Stimulated activated CD4-positive, alpha-beta T cell treated with anti-CD3 and anti-CD28 coated beads, Interleukin-1b, Interleukin-23, amount 100 ng/mL, for 48 hours (primary cell): ENCODE measurements at regions not wholly inside any gene's neighbourhood (a gene's known extent, or its start where the extent isn't known, plus 50 kb on each side); places are given as distances from the start of the nearest gene placed in this dataset.
"Not testable (repeated sequence)": the region's sequence is repeated elsewhere in the genome, so short reads cannot be mapped to it uniquely, and the experiment has no call there.

Experiments
- DNase-seq: peaks from one replicate; pipeline ENCODE4 v3.0.0-alpha.2; 2020

DNA sequence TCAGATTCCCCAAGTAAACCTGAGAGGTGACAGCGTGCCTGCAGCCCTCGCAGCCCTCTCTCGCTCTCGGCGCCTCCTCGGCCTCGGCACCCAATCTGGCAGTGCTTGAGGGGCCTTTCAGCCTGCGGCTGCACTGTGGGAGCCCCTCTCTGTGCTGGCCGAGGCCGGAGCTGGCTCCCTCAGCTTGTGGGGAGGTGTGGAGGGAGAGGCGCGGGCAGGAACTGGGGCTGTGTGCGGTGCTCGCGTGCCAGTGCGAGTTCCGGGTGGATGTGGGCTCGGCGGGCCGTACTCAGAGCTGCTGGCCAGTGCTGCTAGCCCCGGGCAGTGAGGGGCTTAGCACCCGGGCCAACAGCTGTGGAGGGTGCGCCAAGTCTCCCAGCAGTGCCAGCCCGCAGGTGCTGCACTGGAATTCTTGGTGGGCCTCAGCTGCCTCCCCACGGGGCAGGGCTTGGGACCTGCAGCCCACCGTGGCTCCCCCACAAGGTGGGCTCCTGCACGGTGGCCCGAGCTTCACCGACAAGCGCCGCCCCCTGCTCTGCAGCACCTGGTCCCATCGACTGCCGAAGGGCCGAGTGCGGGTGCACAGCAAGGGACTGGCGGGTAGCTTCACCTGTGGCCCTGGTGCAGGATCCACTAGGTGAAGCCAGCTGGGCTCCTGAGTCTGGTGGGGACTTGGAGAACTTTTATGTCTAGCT, 809.7 kb upstream of the ADGRB3 start:
- DNase-seq: no peak

DNA sequence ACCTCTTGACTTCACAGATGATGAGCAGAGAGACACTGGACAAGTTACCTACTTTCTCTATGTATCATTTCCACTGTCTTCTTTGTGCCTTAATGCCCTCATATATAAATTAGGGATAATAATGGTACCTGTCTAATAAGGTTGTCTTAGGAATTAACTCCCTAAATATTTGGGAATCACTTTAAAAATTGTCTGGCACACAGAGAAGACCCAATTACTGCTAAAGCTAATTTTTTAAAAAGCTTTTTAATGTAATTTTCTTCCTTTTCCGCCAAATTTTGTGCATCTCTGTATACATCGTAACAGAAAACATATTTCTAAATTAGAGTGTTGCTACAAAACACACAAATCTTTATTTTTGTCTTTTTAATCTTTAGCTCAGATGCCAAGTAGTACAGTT, 816.8 kb upstream of the ADGRB3 start:
- DNase-seq: no peak

DNA sequence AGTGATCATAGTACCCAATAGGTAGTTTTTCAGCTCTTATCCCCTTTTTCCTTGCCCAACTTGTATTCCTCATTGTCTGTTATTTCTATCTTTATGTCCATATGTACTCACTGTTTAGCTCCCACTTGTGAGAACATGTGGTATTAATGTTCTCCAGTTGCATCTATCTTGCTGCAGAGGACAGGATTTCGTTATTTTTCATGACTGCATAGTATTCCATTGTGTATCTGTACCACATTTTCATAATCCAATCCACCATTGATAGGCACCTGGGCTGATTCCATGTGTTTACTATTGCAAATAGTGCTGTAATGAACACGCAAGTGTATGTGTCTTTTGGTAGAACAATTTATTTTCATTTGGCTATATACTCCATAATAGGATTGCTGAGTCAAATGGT, 819.5 kb upstream of the ADGRB3 start:
- DNase-seq: no peak

DNA sequence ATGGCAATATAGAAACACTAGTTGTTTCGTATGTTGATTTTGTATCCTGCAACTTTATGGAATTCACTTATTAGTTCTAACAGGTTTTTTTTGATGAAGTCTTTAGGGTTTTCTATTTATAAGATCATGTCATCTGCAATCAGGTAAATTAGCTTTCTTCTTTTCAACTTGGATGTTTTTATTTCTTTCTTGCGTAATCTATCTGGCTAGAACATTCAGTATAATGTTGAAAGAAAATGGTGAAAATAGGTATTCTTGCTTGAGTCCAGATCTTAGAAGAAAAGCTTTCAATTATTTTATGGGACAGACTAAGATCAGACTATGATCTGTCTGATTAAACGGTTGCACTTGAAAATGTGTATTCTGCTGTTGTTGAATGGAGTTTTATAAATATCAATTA, 820.8 kb upstream of the ADGRB3 start:
- DNase-seq: no peak

DNA sequence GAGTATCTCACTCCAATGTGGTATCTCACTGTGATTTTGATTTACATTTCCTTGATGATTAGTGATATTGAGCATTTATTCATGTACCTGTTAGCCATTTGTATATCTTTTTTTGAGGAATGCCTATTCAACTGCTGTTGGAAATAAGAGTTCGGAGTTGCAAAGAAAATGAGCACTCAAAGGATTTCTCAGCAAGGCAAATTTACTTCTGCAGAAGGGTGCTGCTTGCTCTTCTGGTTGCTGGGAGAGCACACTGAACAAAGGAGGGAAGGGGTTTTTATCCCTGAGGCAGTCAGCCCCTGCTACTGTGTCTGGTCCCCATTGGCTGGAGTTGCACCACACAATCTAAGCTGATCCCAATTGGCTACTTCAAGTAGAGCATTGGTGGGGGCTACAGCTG, 822.4 kb upstream of the ADGRB3 start:
- no peak for DNase-seq

DNA sequence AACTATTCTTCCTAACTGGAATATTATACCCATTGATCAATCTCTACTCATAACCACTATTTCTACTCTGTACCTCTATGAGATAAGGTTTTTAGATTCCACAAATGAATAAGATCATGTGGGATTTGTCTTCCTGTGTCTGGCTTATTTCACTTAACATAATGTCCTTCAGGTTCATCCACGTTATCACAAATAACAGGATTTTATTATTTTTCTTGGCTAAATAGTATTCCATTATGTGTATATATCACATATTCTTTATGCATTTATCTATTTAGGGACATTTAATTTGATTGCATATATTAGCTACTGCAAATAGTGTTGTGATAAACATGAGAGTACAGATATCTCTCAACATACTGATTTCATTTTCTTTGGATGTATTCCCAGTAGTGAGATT, 823.0 kb upstream of the ADGRB3 start:
- no peak for DNase-seq

DNA sequence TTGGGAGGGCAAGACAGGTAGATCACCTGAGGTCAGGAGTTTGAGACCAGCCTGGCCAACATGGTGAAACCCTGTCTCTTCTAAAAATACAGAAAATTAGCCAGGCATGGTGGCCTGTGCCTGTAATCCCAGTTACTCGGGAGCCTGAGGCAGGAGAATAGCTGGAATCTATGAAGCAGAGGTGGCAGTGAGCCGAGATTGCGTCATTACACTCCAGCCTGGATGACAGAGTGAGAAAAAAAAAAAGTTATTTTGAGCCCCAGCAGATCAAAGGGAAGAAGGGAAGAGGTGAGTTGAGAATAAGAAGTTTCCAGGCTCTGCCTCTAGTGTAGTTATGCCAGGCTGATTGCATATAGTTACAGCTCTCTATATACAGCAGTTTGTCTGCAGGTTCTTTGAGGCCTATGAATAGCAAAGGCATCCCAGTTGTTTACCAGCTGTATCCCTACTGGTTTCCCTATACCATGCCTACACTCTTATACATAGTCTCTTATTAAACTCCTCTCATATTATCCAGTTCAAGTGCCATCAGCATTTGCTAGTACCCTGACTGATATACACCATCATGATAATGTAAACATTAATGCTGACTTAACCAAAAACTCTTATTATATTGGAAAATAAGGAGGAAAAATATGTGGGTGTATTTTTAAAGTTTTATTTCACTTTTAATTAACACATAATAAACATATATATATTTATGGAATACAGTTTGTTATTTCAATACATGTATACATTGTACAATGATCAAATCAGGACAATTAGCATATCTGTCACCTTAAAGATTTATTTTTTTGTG, 823.6 kb upstream of the ADGRB3 start:
- DNase-seq: no peak

DNA sequence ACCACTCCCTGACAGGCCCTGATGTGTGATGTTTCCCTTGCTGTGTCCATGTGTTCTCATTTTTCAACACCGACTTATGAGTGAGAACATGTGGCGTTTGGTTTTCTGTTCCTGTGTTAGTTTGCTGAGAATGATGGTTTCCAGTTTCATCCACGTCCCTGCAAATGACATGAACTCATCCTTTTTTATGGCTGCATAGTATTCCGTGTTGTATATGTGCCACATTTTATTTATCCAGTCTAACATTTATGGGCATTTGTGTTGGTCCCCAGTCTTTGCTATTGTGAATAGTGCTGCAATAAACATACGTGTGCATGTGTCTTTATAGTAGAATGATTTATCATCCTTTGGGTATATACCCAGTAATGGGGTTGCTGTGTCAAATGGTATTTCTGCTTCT, 830.3 kb upstream of the ADGRB3 start:
- not testable (repeated sequence) for DNase-seq

DNA sequence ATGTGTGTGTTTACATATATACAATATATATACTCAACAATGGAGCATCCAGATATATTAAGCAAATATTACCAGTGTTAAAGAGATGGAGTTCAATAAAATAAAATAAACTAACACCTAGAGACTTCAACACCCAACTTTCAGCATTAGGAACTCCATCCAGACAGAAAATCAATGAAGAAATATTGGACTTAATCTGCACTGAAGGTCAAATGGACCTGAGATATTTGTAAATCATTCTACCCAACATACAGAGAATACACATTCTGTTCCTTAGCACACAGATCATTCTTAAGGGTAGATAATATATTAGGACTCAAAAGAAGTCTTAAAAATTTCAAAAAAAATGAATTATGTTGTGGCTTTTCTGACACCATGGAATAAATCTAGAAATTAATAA, 832.3 kb upstream of the ADGRB3 start:
- no peak for DNase-seq

DNA sequence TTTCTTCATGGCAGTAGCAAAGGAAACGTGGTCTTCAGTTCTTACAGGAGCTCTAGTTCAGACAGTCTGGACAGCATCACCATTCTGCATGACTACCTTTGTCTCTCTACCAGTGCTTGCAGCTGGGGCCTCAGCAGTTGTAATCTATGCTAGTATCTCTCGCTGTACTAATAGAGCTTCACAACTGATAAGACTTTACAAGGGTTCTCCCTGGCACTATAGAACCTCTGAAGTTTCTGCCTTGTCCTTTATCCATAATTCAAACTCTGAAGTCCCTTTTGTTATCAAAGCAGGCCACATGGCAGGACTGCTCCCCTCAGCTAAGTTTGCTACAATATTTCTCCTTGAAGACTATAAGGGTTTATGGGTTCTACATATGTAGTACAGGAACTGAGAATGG, 842.1 kb upstream of the ADGRB3 start:
- no peak for DNase-seq

DNA sequence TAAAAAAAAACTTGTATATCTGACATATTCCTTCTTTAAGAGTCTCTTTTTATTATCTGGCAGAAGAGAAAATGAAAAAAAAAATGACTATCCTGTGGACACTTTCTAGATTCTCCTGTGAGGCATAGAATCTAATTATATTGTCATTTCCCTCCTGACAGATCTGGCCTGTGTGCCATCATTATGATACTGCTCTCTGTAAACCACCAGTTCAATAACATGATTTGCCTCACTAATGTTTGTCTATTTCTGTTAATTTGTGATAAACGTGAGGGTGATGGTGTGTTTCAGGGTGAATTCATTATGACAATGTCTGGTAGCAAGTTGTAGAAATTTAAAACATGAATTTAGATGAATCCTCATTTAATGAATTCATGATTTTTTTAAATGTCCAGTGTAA, 844.5 kb upstream of the ADGRB3 start:
- no peak for DNase-seq

DNA sequence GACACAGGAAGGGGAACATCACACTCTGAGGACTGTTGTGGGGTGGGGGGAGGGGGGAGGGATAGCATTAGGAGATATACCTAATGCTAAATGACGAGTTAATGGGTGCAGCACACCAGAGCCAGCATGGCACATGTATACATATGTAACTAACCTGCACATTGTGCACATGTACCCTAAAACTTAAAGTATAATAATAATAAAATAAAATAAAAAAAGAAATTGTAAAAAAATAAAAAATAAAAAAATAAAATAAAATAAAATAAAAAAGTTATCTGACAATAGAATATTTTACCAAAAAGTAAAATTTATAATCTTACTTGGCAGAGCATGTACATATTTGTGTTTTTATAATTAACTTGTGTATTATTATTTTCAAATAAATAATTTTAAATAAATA, 848.0 kb upstream of the ADGRB3 start:
- not testable (repeated sequence) for DNase-seq

DNA sequence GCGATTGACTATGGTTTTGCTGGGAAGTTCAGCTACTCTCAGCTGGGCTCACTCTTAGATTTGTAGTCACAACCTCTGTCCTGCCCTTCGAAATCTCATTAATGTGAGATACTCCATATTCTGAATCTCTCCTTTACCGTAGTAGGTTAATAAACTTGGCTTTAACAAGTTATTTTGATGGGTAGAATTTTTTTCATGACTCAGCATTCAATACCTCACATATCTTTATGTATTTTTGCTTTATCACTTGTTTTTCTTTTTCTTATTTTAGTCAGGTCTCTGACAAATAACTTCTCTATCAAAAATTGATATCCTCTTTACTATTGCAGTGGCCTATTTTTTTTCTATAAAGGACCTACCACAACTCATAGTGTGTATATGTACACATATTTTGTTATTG, 855.2 kb upstream of the ADGRB3 start:
- no peak for DNase-seq

DNA sequence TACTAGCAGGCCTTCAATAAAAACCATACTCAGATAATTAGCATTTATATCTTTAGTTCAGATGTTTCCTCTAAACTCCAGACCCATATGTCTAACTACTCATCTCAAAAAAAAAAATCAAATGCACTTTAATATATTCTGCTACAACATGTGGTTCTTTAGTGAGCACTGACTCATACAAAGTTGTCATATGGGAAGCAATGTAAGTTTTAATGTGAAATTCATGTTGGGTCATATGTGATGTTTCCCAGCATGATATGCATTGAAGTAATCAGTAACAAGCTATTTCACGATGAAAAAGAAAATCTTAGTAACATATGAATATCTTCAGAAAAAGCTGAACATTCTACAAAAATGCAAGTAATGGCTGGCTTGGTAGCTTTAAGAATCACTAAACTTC, 859.7 kb upstream of the ADGRB3 start:
- DNase-seq: no peak

DNA sequence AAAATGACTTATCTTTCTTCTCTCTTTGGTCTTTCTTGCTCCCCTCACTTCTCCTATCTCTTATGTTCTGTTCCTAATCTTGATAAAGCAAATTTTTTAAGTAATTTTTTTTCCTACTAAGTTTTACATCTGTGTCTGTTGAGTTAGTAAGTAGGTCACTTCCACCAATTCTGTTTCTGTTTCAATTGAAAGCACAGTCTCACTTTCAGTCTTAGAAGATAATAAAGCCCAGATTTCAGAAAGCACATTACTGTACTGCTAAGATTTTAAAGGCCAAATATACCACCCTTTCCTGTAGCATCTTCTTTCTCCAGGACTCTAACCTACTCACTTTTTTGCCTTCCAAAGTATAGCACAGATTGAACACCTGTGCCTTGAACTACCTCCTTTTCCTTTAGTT, 866.1 kb upstream of the ADGRB3 start:
- no peak for DNase-seq

DNA sequence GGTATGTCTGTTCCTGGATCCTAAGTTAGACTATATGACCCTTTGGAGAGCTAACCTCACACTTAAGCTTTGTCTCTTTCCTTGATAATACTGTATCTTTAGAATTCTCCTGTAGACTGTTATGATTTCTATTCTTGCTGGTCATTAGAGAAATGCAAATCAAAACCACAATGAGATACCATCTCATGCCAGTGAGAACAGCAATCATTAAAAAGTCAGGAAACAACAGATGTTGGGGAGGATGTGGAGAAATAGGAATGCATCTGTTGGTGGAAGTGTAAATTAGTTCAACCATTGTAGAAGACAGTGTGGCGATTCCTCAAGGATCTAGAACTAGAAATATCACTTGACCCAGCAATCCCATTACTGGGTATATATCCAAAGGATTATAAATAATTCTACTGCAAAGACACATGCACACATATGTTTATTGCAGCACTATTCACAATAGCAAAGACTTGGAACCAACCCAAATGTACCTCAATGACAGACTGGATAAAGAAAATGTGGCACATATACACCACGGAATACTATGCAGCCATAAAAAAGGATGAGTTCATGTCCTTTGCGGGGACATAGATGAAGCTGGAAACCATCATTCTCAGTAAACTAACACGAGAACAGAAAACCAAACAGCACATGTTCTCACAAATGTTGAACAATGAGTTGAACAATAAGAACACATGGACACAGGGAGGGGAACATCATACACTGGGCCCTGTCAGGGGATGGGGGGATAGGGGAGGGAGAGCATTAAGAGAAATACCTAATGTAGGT, 867.8 kb upstream of the ADGRB3 start:
- DNase-seq: not testable (repeated sequence)

DNA sequence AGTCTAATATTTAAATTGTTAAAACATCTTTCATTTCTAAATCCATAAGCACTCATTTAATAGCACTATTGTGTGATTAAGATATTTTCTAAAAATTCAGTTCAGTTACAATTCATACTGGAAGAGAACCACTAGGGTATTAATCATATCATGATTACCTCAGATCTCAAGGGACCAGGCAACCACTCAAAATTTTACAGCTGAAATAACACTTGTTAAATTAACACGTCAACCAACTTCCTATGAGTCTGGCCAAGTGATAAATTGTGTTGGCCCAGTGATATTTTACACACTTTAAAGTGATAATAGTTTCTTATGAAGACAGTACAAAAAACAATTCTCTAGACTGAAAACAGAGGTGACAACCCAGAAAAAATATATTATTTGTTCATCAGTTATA, 869.0 kb upstream of the ADGRB3 start:
- no peak for DNase-seq

DNA sequence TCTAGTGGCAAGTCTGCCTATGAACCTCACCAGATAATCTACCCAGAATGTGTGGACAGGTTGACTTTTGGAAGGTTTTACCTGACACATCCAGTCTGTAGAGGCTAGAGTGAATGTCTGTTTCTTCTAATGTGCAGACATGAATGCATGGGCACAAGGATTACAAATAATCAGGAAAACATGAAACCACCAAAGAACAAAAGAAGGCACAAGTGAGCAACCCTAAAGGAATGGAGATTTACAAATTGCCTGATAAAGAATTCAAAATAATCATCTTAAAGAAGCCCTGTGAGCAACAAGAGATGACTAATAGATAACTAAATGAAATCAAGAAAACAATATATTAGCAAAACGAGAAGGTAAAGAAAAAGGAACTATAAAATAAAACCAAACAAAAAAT, 876.1 kb upstream of the ADGRB3 start:
- DNase-seq: no peak

DNA sequence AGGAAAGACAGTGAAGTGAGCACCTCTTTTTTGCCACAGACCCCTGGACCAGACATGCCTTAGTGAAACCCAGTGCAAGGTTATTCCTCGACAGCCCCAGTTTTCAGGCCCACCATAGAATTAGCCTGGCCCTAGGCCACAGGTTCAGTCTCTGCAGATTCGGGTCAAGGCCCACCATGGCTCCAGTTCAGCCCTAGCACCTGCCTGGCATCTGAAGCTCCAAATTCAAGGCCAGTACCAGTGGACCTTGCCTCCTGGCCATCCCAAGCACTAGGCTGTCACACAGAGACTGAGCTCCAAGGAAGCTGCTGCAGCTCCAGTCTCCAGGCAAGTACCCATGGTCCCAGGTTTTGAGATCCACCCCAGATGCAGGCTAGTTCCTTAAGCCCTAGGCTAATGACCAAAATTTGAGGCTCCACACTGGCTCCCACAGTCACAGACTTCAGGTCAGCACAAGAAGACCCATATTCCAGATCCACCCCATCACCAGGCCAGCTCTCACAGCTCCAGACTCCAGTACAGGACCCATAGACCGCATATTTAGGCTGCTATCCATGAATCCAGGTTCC, 877.5 kb upstream of the ADGRB3 start:
- no peak for DNase-seq

DNA sequence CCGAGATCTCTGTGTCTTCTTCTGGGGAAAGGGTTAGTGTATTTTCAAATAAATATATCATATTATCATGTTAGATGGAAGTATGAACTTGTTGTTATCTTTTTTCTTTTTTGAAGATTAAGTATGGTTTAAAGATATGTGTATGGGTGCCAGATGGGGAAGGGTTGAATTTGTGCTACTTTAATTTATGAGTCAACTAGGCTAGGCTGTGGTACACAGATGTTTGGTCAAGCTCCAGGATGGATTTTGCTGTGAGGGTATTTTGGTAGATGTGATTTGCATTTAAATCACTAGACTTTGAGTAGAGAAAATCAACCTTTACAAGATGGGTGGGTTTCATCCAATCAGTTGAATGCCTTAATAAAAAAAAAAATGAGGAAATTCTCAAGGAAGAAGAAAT, 886.6 kb upstream of the ADGRB3 start:
- DNase-seq: no peak

DNA sequence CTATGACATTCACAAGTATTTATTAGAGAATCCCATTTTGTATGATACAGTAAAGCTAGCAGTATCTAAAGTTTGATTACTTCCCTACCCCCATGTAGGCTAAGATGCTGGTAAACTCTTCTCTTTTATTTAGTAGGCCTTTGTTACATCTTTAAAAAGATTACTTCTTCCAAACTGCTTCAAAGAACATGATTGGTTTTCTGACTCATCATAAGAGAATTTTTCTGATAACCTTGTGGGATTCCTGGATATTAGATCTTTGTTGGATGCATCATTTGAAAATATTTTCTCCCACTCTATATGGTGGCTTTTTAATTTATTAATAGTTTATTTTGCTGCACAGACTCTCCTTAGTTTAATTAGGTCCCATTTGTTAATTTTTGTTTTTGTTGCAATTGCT, 898.3 kb upstream of the ADGRB3 start:
- no peak for DNase-seq

DNA sequence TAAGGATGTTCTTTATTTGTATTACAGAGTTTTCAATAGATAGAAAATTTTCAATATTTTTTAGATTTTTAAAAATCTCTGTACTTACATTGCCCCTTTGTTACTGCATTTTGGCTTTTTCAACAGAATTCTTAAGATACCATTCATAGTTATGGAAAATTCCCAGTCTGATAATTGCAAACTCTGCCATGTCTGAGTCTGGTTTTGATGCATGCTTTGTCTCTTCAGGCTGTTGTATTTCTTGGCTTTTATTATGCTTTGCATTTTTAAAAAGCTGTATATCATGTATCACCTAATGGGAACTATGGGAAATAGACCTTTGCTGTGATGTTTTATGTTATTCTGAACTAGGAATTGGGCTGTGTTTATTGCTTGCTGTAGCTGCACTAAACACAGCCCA, 898.9 kb upstream of the ADGRB3 start:
- no peak for DNase-seq

DNA sequence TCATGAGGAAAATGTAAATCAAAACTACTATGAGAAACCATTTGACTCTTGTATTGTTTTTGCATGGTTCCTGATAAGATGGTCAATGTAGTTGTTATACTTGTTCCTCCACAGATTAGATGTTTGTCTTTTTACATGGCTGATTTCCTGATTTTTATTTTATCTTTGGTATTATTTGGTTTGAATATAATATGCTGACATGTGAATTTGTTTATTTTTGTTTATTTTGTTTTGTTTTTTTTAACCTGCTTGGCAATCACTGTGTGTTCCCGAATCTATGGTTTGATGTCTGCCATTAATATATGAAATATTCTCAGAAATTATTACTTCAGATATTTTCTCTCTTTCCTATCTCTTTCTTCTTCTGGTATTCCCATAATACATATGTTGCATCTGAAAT, 899.5 kb upstream of the ADGRB3 start:
- DNase-seq: no peak

DNA sequence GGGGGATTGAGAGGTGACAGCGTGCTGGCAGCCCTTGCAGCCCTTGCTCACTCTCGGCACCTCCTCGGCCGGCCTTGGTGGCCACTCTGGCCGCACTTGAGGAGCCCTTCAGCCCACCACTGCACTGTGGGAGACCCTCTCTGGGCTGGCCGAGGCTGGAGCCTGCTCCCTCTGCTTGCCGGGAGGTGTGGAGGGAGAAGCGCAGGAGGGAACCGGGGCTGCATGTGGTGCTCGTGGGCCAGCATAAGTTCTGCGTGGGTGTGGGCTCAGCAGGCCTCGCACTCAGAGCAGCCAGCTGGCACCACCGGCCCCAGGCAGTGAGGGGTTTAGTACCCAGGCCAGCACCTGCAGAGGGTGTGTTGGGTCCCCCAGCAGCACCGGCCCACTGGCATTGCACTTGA, 912.2 kb upstream of the ADGRB3 start:
- no peak for DNase-seq
